SHP77 (cell line): ENCODE measurements at regions not wholly inside any gene's neighbourhood (a gene's known extent, or its start where the extent isn't known, plus 50 kb on each side); places are given as distances from the start of the nearest gene placed in this dataset.
"Not testable (repeated sequence)": the region's sequence is repeated elsewhere in the genome, so short reads cannot be mapped to it uniquely, and the experiment has no call there.

Experiments
- DNase-seq, 2 experiments: peaks; one replicate each; lab custom pipeline; 2025; lab: John Stamatoyannopoulos, UW

- no peak for DNase-seq
Measured at GRCh38 chr1:69082312-69082711, 485.4 kb upstream of the LRRC7 start.

- DNase-seq = no peak
Measured at GRCh38 chr1:69086148-69086547, 481.6 kb upstream of the LRRC7 start.

- DNase-seq = no peak
Measured at GRCh38 chr1:69088571-69088970, 479.2 kb upstream of the LRRC7 start.

GRCh38 chr1:69090170-69090569 is 477.6 kb upstream of the LRRC7 start:
- no peak for DNase-seq

- no peak for DNase-seq
Measured at GRCh38 chr1:69090752-69091151, 477.0 kb upstream of the LRRC7 start.

- not testable (repeated sequence) for DNase-seq
Measured at GRCh38 chr1:69102058-69102457, 465.7 kb upstream of the LRRC7 start.

GRCh38 chr1:69103213-69103612 is 464.5 kb upstream of the LRRC7 start:
- DNase-seq = no peak

GRCh38 chr1:69103705-69104385 is 463.9 kb upstream of the LRRC7 start:
- DNase-seq = no peak

GRCh38 chr1:69104894-69105293 is 462.8 kb upstream of the LRRC7 start:
- no peak for DNase-seq

- DNase-seq = no peak
Measured at GRCh38 chr1:69109277-69109676, 458.4 kb upstream of the LRRC7 start.

- no peak for DNase-seq
Measured at GRCh38 chr1:69110851-69111250, 456.9 kb upstream of the LRRC7 start.

- DNase-seq = not testable (repeated sequence)
Measured at GRCh38 chr1:69120126-69120741, 447.5 kb upstream of the LRRC7 start.

GRCh38 chr1:69120817-69121216 is 446.9 kb upstream of the LRRC7 start:
- no peak for DNase-seq

- DNase-seq = no peak
Measured at GRCh38 chr1:69121723-69122122, 446.0 kb upstream of the LRRC7 start.

GRCh38 chr1:69122373-69122772 is 445.3 kb upstream of the LRRC7 start:
- no peak for DNase-seq

GRCh38 chr1:69123486-69123885 is 444.2 kb upstream of the LRRC7 start:
- DNase-seq = no peak

GRCh38 chr1:69126796-69127195 is 440.9 kb upstream of the LRRC7 start:
- DNase-seq = no peak

- DNase-seq = no peak
Measured at GRCh38 chr1:69128204-69128603, 439.5 kb upstream of the LRRC7 start.

- no peak for DNase-seq
Measured at GRCh38 chr1:69129538-69129937, 438.2 kb upstream of the LRRC7 start.

GRCh38 chr1:69138172-69138571 is 429.6 kb upstream of the LRRC7 start:
- no peak for DNase-seq

GRCh38 chr1:69139007-69139406 is 428.7 kb upstream of the LRRC7 start:
- no peak for DNase-seq

- no peak for DNase-seq
Measured at GRCh38 chr1:69146303-69146702, 421.4 kb upstream of the LRRC7 start.

- DNase-seq = no peak
Measured at GRCh38 chr1:69148731-69149130, 419.0 kb upstream of the LRRC7 start.
